SU-DHL-6 (cell line): ENCODE measurements at regions not wholly inside any gene's neighbourhood (a gene's known extent, or its start where the extent isn't known, plus 50 kb on each side); places are given as distances from the start of the nearest gene placed in this dataset.

ENCODE experiments used
- EZH2phosphoT487 ChIP-seq: fragments of 200-600 bp; sonication (generic), shearing (Covaris generic); conservative IDR thresholded peaks from 2 replicates; pipeline ENCODE4 v1.6.1; 2018; ENCODE audit warnings: mild to moderate bottlenecking, antibody characterized with exemption, low read length, moderate library complexity, mixed read lengths
- TF ChIP-seq, protein P1 (sequence below): fragments of 200-600 bp; sonication (generic); IDR thresholded peaks from one replicate; pipeline ENCODE4 v1.5.1; 2017; ENCODE audit warnings: antibody characterized with exemption, mild to moderate bottlenecking, low read length, moderate library complexity; ENCODE audit not compliant: insufficient read depth, poor library complexity, severe bottlenecking

DNA sequence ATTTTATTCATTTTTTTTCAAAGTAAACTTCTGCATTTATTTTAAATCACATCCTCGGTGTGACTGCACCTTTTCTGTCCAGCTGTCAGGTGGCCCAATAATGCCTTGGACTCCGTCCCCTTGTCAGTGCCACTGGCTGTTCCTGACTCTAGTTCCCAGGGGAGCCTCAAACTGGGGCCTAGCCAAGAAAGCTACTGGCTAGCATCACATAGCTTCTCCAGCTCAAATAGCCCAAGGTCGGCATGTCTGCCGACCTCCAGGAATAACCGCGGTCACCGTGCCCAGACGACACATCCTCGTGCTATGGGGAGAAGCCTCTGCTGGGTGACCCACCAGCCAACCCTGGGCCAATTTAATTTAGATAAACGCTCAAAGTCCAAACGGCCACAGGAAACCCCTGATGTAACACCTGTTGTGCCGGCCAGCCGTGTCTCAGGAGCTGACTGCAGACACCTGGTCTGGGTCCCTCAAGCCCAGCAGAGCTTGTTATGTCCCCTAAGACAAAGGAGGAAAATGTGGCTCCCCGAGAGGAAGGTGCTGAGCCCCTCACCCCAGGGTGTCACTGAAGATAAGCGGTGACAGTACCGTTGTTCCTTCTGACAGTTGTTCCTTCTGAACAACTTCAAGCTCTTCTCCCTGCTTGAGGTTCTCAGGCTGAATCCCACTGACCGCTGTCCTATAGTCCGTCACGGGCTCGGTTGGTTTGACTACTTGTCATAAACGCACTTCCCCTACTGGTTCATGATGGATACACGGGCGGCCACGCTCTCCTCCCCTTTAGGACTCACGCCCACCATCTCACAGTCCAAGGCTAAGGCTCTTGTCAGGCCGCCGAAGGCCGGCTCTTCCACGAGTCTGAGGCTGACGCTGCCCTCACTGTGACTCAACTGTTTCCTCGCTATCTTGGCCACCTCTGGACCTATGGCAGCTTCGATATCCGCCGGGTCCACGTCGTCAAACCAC, 126.2 kb downstream of the KLF13 start:
- TF ChIP-seq, protein P1, sequence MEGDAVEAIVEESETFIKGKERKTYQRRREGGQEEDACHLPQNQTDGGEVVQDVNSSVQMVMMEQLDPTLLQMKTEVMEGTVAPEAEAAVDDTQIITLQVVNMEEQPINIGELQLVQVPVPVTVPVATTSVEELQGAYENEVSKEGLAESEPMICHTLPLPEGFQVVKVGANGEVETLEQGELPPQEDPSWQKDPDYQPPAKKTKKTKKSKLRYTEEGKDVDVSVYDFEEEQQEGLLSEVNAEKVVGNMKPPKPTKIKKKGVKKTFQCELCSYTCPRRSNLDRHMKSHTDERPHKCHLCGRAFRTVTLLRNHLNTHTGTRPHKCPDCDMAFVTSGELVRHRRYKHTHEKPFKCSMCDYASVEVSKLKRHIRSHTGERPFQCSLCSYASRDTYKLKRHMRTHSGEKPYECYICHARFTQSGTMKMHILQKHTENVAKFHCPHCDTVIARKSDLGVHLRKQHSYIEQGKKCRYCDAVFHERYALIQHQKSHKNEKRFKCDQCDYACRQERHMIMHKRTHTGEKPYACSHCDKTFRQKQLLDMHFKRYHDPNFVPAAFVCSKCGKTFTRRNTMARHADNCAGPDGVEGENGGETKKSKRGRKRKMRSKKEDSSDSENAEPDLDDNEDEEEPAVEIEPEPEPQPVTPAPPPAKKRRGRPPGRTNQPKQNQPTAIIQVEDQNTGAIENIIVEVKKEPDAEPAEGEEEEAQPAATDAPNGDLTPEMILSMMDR = no peak
- TF ChIP-seq EZH2phosphoT487 = no peak
